GM21360 (cell line): ENCODE measurements at regions not wholly inside any gene's neighbourhood (a gene's known extent, or its start where the extent isn't known, plus 50 kb on each side); places are given as distances from the start of the nearest gene placed in this dataset.

ENCODE experiments used
- ATAC-seq: cut with Tn5 transposase; IDR thresholded peaks from one replicate; pipeline ENCODE4 v1.9.1; 2021; ENCODE audit warnings: mild to moderate bottlenecking, moderate library complexity; ENCODE audit not compliant: unreplicated experiment

GRCh38 chr2:16196687-16197503 lies 256.5 kb downstream of the MYCN start:
- ATAC-seq, result no peak

GRCh38 chr2:16195681-16196070 lies 255.3 kb downstream of the MYCN start:
- ATAC-seq, result no peak

- ATAC-seq, result no peak
Measured at GRCh38 chr2:16194931-16195680, 254.8 kb downstream of the MYCN start.

GRCh38 chr2:16194530-16194929 lies 254.2 kb downstream of the MYCN start:
- ATAC-seq, result no peak

- no peak for ATAC-seq
Measured at GRCh38 chr2:16194096-16194390, 253.7 kb downstream of the MYCN start.

GRCh38 chr2:16192416-16193216 lies 252.3 kb downstream of the MYCN start:
- no peak for ATAC-seq

GRCh38 chr2:16191431-16192200 lies 251.3 kb downstream of the MYCN start:
- ATAC-seq, result no peak

GRCh38 chr2:16190446-16191270 lies 250.3 kb downstream of the MYCN start:
- ATAC-seq, result no peak

- no peak for ATAC-seq
Measured at GRCh38 chr2:16189836-16190160, 249.4 kb downstream of the MYCN start.

- ATAC-seq, result no peak
Measured at GRCh38 chr2:16189029-16189835, 248.9 kb downstream of the MYCN start.

- ATAC-seq, result no peak
Measured at GRCh38 chr2:16188261-16188890, 248.0 kb downstream of the MYCN start.

GRCh38 chr2:16187482-16187817 lies 247.1 kb downstream of the MYCN start:
- ATAC-seq, result no peak

- ATAC-seq, result no peak
Measured at GRCh38 chr2:16186661-16187481, 246.5 kb downstream of the MYCN start.

- ATAC-seq, result no peak
Measured at GRCh38 chr2:16185801-16186272, 245.5 kb downstream of the MYCN start.

- ATAC-seq, result no peak
Measured at GRCh38 chr2:16184945-16185660, 244.8 kb downstream of the MYCN start.

- ATAC-seq, result no peak
Measured at GRCh38 chr2:16184341-16184890, 244.1 kb downstream of the MYCN start.

GRCh38 chr2:16183345-16183744 lies 243.0 kb downstream of the MYCN start:
- no peak for ATAC-seq
